HEK293T (cell line): ENCODE measurements at regions not wholly inside any gene's neighbourhood (a gene's known extent, or its start where the extent isn't known, plus 50 kb on each side); places are given as distances from the start of the nearest gene placed in this dataset.

Experiments
- ARNT ChIP-seq: fragments of 450-650 bp; IDR thresholded peaks from 2 replicates; pipeline ENCODE4 v1.6.1; 2017; ENCODE audit warnings: mild to moderate bottlenecking
- BHLHE40 ChIP-seq: fragments of 450-650 bp; IDR thresholded peaks from 2 replicates; pipeline ENCODE4 v1.6.1; 2016; ENCODE audit warnings: mild to moderate bottlenecking, moderate library complexity, borderline replicate concordance
- CTBP1 ChIP-seq: fragments of 450-650 bp; IDR thresholded peaks from 2 replicates; pipeline ENCODE4 v1.6.1; 2016; ENCODE audit warnings: borderline replicate concordance
- FOXA1 ChIP-seq: fragments of 450-650 bp; IDR thresholded peaks from 2 replicates; pipeline ENCODE4 v1.6.1; 2016; ENCODE audit warnings: mild to moderate bottlenecking
- HDGF ChIP-seq: fragments of 450-650 bp; IDR thresholded peaks from 2 replicates; pipeline ENCODE4 v1.6.1; 2017; ENCODE audit warnings: antibody characterized with exemption, borderline replicate concordance
- L3MBTL2 ChIP-seq: fragments of 450-650 bp; conservative IDR thresholded peaks from 2 replicates; pipeline ENCODE4 v1.6.1; 2016; ENCODE audit warnings: mild to moderate bottlenecking
- LEF1 ChIP-seq: fragments of 450-650 bp; IDR thresholded peaks from 2 replicates; pipeline ENCODE4 v1.6.1; 2017; ENCODE audit warnings: mild to moderate bottlenecking, borderline replicate concordance
- SUZ12 ChIP-seq: fragments of 450-650 bp; IDR thresholded peaks from 2 replicates; pipeline ENCODE4 v1.6.1; 2016; ENCODE audit warnings: mild to moderate bottlenecking
- TARDBP ChIP-seq: fragments of 450-650 bp; IDR thresholded peaks from 2 replicates; pipeline ENCODE4 v1.6.1; 2016

- TF ChIP-seq ARNT (no peak), HDGF (no peak), LEF1 (no peak), L3MBTL2 (no peak), FOXA1 (no peak), BHLHE40 (no peak), SUZ12 (no peak), CTBP1 (no peak), TARDBP (no peak)
Measured at GRCh38 chr12:127526925-127527324, 740.0 kb upstream of the TMEM132C start.
